ENCODE measurements at regions not wholly inside any gene's neighbourhood (a gene's known extent, or its start where the extent isn't known, plus 50 kb on each side); places are given as distances from the start of the nearest gene placed in this dataset.

DNA sequence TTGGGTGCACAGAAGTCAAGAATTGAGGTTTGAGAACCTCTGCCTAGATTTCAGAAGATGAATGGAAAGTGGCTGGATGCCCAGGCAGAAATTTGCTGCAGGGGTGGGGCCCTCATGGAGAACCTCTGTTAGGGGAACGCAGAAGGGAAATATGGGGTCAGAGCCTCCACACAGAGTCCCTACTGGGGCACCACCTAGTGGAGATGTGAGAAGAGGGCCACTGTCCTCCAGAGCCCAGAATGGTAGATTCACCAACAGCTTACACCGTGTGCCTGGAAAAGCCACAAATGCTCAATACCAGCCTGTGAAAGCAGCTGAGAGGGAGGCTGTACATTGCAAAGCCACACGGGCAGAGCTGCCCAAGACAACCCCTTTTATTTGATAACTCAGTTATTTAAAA lies 383.5 kb downstream of the TLE4 start:
- intact Hi-C loops (cut with DNase I) = loop anchor here in 1 of 10 donors (10.0 kb wide), 1 partner anchor 480 kb away; no protein-coding TSS in a partner anchor
- no peak for ATAC-seq

DNA sequence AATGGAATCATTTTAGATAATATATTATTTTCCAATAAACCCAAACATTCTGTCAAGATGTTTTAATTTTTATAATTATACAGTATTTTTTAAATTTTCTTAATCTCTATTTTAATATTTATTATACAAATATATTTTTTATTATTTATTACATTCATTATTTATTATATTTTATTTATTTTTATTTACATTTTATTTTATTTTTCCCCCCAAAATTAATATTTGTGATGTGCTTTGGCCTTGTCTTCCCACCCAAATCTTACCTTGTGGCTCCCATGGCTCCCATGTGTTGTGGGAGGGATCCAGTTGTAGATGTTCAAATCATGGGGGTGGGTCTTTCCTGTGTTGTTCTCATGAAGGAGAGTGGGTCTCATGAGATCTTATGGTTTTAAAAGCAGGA lies 382.1 kb downstream of the TLE4 start:
- TF ChIP-seq, protein P1, sequence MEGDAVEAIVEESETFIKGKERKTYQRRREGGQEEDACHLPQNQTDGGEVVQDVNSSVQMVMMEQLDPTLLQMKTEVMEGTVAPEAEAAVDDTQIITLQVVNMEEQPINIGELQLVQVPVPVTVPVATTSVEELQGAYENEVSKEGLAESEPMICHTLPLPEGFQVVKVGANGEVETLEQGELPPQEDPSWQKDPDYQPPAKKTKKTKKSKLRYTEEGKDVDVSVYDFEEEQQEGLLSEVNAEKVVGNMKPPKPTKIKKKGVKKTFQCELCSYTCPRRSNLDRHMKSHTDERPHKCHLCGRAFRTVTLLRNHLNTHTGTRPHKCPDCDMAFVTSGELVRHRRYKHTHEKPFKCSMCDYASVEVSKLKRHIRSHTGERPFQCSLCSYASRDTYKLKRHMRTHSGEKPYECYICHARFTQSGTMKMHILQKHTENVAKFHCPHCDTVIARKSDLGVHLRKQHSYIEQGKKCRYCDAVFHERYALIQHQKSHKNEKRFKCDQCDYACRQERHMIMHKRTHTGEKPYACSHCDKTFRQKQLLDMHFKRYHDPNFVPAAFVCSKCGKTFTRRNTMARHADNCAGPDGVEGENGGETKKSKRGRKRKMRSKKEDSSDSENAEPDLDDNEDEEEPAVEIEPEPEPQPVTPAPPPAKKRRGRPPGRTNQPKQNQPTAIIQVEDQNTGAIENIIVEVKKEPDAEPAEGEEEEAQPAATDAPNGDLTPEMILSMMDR (IDR thresholded peaks at IDR 0.05) = no peak
- TF ChIP-seq POLR2A (IDR thresholded peaks at IDR 0.05) = no peak
- Histone ChIP-seq H3K27me3 (no peaks in the 10 kb centered on the region), H3K9me3 (no peaks in the 10 kb centered on the region), H3K27ac (no peak overlapping the region), H3K36me3 (no peaks in the 10 kb centered on the region), H3K4me1 (no peaks in the 10 kb centered on the region), H3K4me3 (no peak overlapping the region)
- intact Hi-C loops (cut with DNase I) = loop anchor here in 1 of 10 donors (10.0 kb wide), 1 partner anchor 479 kb away; no protein-coding TSS in a partner anchor
- ATAC-seq = no peak
- no peak for DNase-seq

More for the DNA sequence above, 383.5 kb downstream of the TLE4 start:
- H3K4me3 ChIP-seq = no peak overlapping the region
- no peaks in the 10 kb centered on the region for H3K27me3 ChIP-seq
- no peaks in the 10 kb centered on the region for H3K4me1 ChIP-seq
- WGBS, 4 donors = 69 to 84% (median 80%) methylated on average over 3 of the region's 3 CpGs
- TF ChIP-seq POLR2A (IDR thresholded peaks at IDR 0.05) = no peak
- TF ChIP-seq, protein P1 (IDR thresholded peaks at IDR 0.05) = peak in 10 of 12 donors; percentile 9 to 42 (median 29)
- no peaks in the 10 kb centered on the region for H3K36me3 ChIP-seq
- no peak overlapping the region for H3K27ac ChIP-seq
- no peak for DNase-seq
- no peaks in the 10 kb centered on the region for H3K9me3 ChIP-seq

DNA sequence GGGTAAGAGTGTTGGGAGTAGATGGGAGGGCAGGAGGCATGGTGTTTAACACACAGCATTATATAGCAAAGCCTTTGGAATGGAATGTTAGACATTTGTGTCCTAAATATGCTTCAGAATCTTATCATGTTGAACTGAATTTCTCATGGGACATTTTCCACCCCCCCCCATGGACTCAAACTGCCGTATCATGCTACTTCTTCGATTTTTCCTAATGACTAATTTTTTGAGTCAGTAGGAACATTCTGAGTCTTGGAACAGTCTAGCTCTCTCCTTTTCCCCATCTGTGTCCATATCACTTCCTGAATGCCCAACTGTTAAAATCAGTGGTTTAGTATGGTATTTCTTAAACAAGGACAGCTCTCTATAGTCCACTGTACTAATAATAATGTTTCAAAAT lies 380.6 kb downstream of the TLE4 start:
- DNase-seq (no peak), ATAC-seq (no peak)
- H3K27me3 ChIP-seq = no peaks in the 10 kb centered on the region
- no peaks in the 10 kb centered on the region for H3K4me1 ChIP-seq
- H3K36me3 ChIP-seq = no peaks in the 10 kb centered on the region
- H3K4me3 ChIP-seq = no peak overlapping the region
- WGBS, 4 donors = 73 to 85% (median 76%) methylated on average over 2 of the region's 2 CpGs
- intact Hi-C loops (cut with DNase I) = loop anchor here in 1 of 10 donors (10.0 kb wide), 1 partner anchor 478 kb away; no protein-coding TSS in a partner anchor
- no peak overlapping the region for H3K27ac ChIP-seq
- H3K9me3 ChIP-seq = no peaks in the 10 kb centered on the region
- TF ChIP-seq POLR2A (IDR thresholded peaks at IDR 0.05) = no peak
- TF ChIP-seq, protein P1 (IDR thresholded peaks at IDR 0.05) = no peak

DNA sequence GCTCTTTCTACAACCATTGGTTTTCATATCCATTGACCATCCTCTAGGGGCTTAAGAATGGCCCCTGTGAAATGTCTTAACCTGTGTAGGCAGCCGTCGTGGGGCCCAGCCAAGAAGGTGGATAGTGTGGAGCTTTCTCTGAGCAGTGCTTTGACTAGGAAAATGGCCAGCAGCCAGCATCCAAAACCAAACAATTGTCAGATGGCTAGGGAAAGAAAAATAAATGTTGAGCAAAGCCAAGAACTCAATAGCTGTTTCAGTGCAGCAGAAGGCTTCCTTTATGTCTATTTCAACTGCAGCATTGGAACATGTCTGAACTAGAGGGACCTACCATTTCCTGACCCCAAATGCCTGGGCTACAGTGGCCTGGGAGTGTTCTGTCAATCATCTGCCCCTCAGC lies 374.9 kb downstream of the TLE4 start:
- Histone ChIP-seq H3K9me3 (no peaks in the 10 kb centered on the region), H3K4me3 (no peak overlapping the region), H3K27ac (no peak overlapping the region), H3K27me3 (no peaks in the 10 kb centered on the region), H3K36me3 (no peaks in the 10 kb centered on the region), H3K4me1 (no peaks in the 10 kb centered on the region)
- intact Hi-C loops (cut with DNase I) = no loop called here
- ATAC-seq (no peak), DNase-seq (no peak)
- 61 to 70% (median 68%) methylated on average over 2 of the region's 2 CpGs for WGBS, 4 donors
- TF ChIP-seq, protein P1 (IDR thresholded peaks at IDR 0.05) = no peak
